ENCODE measurements at regions not wholly inside any gene's neighbourhood (a gene's known extent, or its start where the extent isn't known, plus 50 kb on each side); places are given as distances from the start of the nearest gene placed in this dataset.
"Not testable (repeated sequence)": the region's sequence is repeated elsewhere in the genome, so short reads cannot be mapped to it uniquely, and the experiment has no call there.

- H3K27ac ChIP-seq; H3K4me3 ChIP-seq; H3K4me1 ChIP-seq; H3K36me3 ChIP-seq (ENCODE audit: low read depth, missing control alignments); H3K27me3 ChIP-seq; H3K9me3 ChIP-seq; DNase-seq; intact Hi-C loops (cut with DNase I; ENCODE audit: low total_unique reads): not testable (repeated sequence)
- 78 to 79% methylated on average over 4 of the region's 4 CpGs for WGBS, 2 donors
Measured at GRCh38 chr14:105688664-105689221, 162.4 kb downstream of the TMEM121 start.

- no peak for TF ChIP-seq POLR2A (IDR thresholded peaks at IDR 0.05)
- Histone ChIP-seq H3K36me3 (ENCODE audit: low read depth, missing control alignments) (no peaks in the 10 kb centered on the region), H3K4me3 (no peak overlapping the region), H3K9me3 (no peaks in the 10 kb centered on the region), H3K4me1 (no peaks in the 10 kb centered on the region), H3K27me3 (no peaks in the 10 kb centered on the region), H3K27ac (no peak overlapping the region)
- intact Hi-C loops (cut with DNase I; ENCODE audit: low total_unique reads) = no loop called here
- WGBS, 2 donors = 77 to 87% methylated on average over 1 of the region's 1 CpG
- no peak for DNase-seq
Measured at GRCh38 chr14:105689722-105690121, 163.3 kb downstream of the TMEM121 start.

- no peaks in the 10 kb centered on the region for H3K9me3 ChIP-seq
- H3K4me3 ChIP-seq = no peak overlapping the region
- no peak for TF ChIP-seq POLR2A (IDR thresholded peaks at IDR 0.05)
- TF ChIP-seq CTCF (IDR thresholded peaks at IDR 0.05) = no peak
- H3K36me3 ChIP-seq (ENCODE audit: low read depth, missing control alignments) = no peaks in the 10 kb centered on the region
- H3K4me1 ChIP-seq = no peaks in the 10 kb centered on the region
- intact Hi-C loops (cut with DNase I; ENCODE audit: low total_unique reads) = no loop called here
- no peak for DNase-seq
- WGBS, 2 donors = 79 to 82% methylated on average over 3 of the region's 3 CpGs
- no peak overlapping the region for H3K27ac ChIP-seq
- no peaks in the 10 kb centered on the region for H3K27me3 ChIP-seq
Measured at GRCh38 chr14:105690671-105691070, 164.3 kb downstream of the TMEM121 start.

GRCh38 chr14:105691321-105692109, 165.1 kb downstream of the TMEM121 start:
- H3K27ac ChIP-seq = not testable (repeated sequence)
- WGBS, 2 donors = 92% methylated on average over 18 to 24 of the region's 25 CpGs

GRCh38 chr14:105692110-105692685, 165.8 kb downstream of the TMEM121 start:
- H3K27me3 ChIP-seq; H3K9me3 ChIP-seq; H3K4me1 ChIP-seq; H3K36me3 ChIP-seq (ENCODE audit: low read depth, missing control alignments); DNase-seq; intact Hi-C loops (cut with DNase I; ENCODE audit: low total_unique reads); H3K4me3 ChIP-seq; H3K27ac ChIP-seq: not testable (repeated sequence)
- WGBS, 2 donors = no CpG with 5 or more reads among the region's 19 CpGs

More at GRCh38 chr14:105691321-105692109, 165.1 kb downstream of the TMEM121 start:
- H3K4me1 ChIP-seq; intact Hi-C loops (cut with DNase I; ENCODE audit: low total_unique reads); H3K9me3 ChIP-seq; H3K36me3 ChIP-seq (ENCODE audit: low read depth, missing control alignments); DNase-seq; H3K4me3 ChIP-seq; H3K27me3 ChIP-seq: not testable (repeated sequence)

GRCh38 chr14:105694961-105695360, 168.6 kb downstream of the TMEM121 start:
- H3K27ac ChIP-seq = no peak overlapping the region
- WGBS, 2 donors = 71 to 95% methylated on average over 2 of the region's 2 CpGs
- no peak for DNase-seq

GRCh38 chr14:105696388-105696787, 170.0 kb downstream of the TMEM121 start:
- DNase-seq; H3K4me1 ChIP-seq; H3K27me3 ChIP-seq; H3K36me3 ChIP-seq (ENCODE audit: low read depth, missing control alignments); H3K27ac ChIP-seq; H3K9me3 ChIP-seq; intact Hi-C loops (cut with DNase I; ENCODE audit: low total_unique reads); H3K4me3 ChIP-seq: not testable (repeated sequence)
- no CpG with 5 or more reads among the region's 11 CpGs for WGBS, 2 donors

More at GRCh38 chr14:105694961-105695360, 168.6 kb downstream of the TMEM121 start:
- intact Hi-C loops (cut with DNase I; ENCODE audit: low total_unique reads) = no loop called here
- Histone ChIP-seq H3K4me1 (no peaks in the 10 kb centered on the region), H3K36me3 (ENCODE audit: low read depth, missing control alignments) (no peaks in the 10 kb centered on the region), H3K4me3 (no peak overlapping the region), H3K27me3 (no peaks in the 10 kb centered on the region), H3K9me3 (no peaks in the 10 kb centered on the region)
- TF ChIP-seq POLR2A (IDR thresholded peaks at IDR 0.05) = no peak
- no peak for TF ChIP-seq CTCF (IDR thresholded peaks at IDR 0.05)

GRCh38 chr14:105697414-105697813, 171.0 kb downstream of the TMEM121 start:
- H3K9me3 ChIP-seq; H3K4me1 ChIP-seq; H3K27ac ChIP-seq; H3K4me3 ChIP-seq; intact Hi-C loops (cut with DNase I; ENCODE audit: low total_unique reads); DNase-seq; H3K36me3 ChIP-seq (ENCODE audit: low read depth, missing control alignments); H3K27me3 ChIP-seq: not testable (repeated sequence)
- WGBS, 2 donors = 96% methylated on average over 10 to 11 of the region's 22 CpGs

- DNase-seq; H3K4me1 ChIP-seq; H3K27me3 ChIP-seq; H3K9me3 ChIP-seq; H3K36me3 ChIP-seq (ENCODE audit: low read depth, missing control alignments); H3K27ac ChIP-seq; H3K4me3 ChIP-seq; intact Hi-C loops (cut with DNase I; ENCODE audit: low total_unique reads): not testable (repeated sequence)
- 73 to 80% methylated on average over 2 to 5 of the region's 5 CpGs for WGBS, 2 donors
Measured at GRCh38 chr14:105697955-105698354, 171.6 kb downstream of the TMEM121 start.

Data from testis (tissue), 2 donors.